AG04450 (cell line): ENCODE measurements at regions not wholly inside any gene's neighbourhood (a gene's known extent, or its start where the extent isn't known, plus 50 kb on each side); places are given as distances from the start of the nearest gene placed in this dataset.
"Not testable (repeated sequence)": the region's sequence is repeated elsewhere in the genome, so short reads cannot be mapped to it uniquely, and the experiment has no call there.

ENCODE experiments used
- CTCF ChIA-PET: fragments of 300-600, 350-600 bp; formaldehyde crosslinking; extraction: SDS; loops from one replicate; lab custom pipeline; 2022; ENCODE audit warnings: antibody characterized with exemption, inconsistent platforms; lab: Charles Lee
- POLR2A ChIA-PET: fragments of 350-600 bp; formaldehyde crosslinking; extraction: SDS; loops from one replicate; lab custom pipeline; 2021; ENCODE audit warnings: antibody characterized with exemption, inconsistent platforms; lab: Yijun Ruan, JAX
- DNase-seq: peaks from one replicate; pipeline ENCODE4 v3.0.0-alpha.2; 2011; ENCODE audit warnings: low read depth, low spot score
- H3K27ac ChIP-seq: one replicate; pipeline ENCODE4 v1.5.1; 2012; ENCODE audit warnings: low read depth, low read length, control low read depth
- H3K27me3 ChIP-seq: one replicate; pipeline ENCODE4 v1.6.0; 2012; ENCODE audit warnings: low read length; ENCODE audit not compliant: control insufficient read depth, insufficient read depth
- H3K4me3 ChIP-seq: 2 replicates; pipeline ENCODE4 v1.5.1; 2011; ENCODE audit warnings: mild to moderate bottlenecking, low read depth, low read length, control low read depth
- H3K9me3 ChIP-seq: 2 replicates; pipeline ENCODE4 v1.5.1; 2012; ENCODE audit warnings: low read length; ENCODE audit not compliant: control insufficient read depth, insufficient read depth
- CTCF ChIP-seq: IDR thresholded peaks from 2 replicates; pipeline ENCODE4 v1.5.1; 2011; ENCODE audit warnings: low read depth, low read length, control low read depth, inconsistent platforms

- Histone ChIP-seq H3K27me3 (no peaks in the 10 kb centered on the region), H3K9me3 (no peaks in the 10 kb centered on the region), H3K27ac (no peak overlapping the region), H3K4me3 (no peak overlapping the region)
- POLR2A ChIA-PET = no interaction called here
- TF ChIP-seq CTCF = no peak
- CTCF ChIA-PET = no interaction called here
- DNase-seq = no peak
Observed at GRCh38 chr5:34467436-34467835, 188.7 kb upstream of the RAI14 start.

- H3K27ac ChIP-seq, DNase-seq, H3K27me3 ChIP-seq, H3K9me3 ChIP-seq, POLR2A ChIA-PET, H3K4me3 ChIP-seq: not testable (repeated sequence)
- CTCF ChIA-PET = interaction anchor here (1.2 kb wide), 1 partner anchor 470 kb away, joined by 3 read pairs; no protein-coding TSS in a partner anchor
Observed at GRCh38 chr5:34467984-34468383, 188.1 kb upstream of the RAI14 start.

GRCh38 chr5:34469971-34470370, 186.2 kb upstream of the RAI14 start:
- ChIA-PET POLR2A (no interaction called here), CTCF (no interaction called here)
- no peak for DNase-seq
- Histone ChIP-seq H3K4me3 (no peak overlapping the region), H3K27ac (no peak overlapping the region), H3K27me3 (no peaks in the 10 kb centered on the region), H3K9me3 (no peaks in the 10 kb centered on the region)
- no peak for TF ChIP-seq CTCF

GRCh38 chr5:34474573-34475021, 181.5 kb upstream of the RAI14 start:
- H3K27ac ChIP-seq = no peak overlapping the region
- H3K27me3 ChIP-seq = no peaks in the 10 kb centered on the region
- peak; percentile 99 for TF ChIP-seq CTCF
- DNase-seq = peak; percentile 44
- ChIA-PET CTCF (interaction anchor here (1.1 to 11.3 kb wide), 10 partner anchors 11 to 528 kb away, joined by 3 to 152 read pairs (median 10); no protein-coding TSS in a partner anchor), POLR2A (interaction anchor here (1.5 kb wide), 1 partner anchor 441 kb away, joined by 3 read pairs; the partner anchor contains the start of genes BRIX1 and RAD1)
- no peak overlapping the region for H3K4me3 ChIP-seq
- no peaks in the 10 kb centered on the region for H3K9me3 ChIP-seq

- Histone ChIP-seq H3K4me3 (no peak overlapping the region), H3K27me3 (no peaks in the 10 kb centered on the region), H3K27ac (no peak overlapping the region), H3K9me3 (no peaks in the 10 kb centered on the region)
- POLR2A ChIA-PET = interaction anchor here (1.5 kb wide), 1 partner anchor 440 kb away, joined by 3 read pairs; the partner anchor contains the start of genes BRIX1 and RAD1
- no peak for TF ChIP-seq CTCF
- CTCF ChIA-PET = interaction anchor here (0.5 to 11.3 kb wide), 13 partner anchors 9 to 527 kb away, joined by 3 to 152 read pairs (median 5); no protein-coding TSS in a partner anchor
- DNase-seq = no peak
Observed at GRCh38 chr5:34475249-34475966, 180.7 kb upstream of the RAI14 start.
